ENCODE measurements at regions not wholly inside any gene's neighbourhood (a gene's known extent, or its start where the extent isn't known, plus 50 kb on each side); places are given as distances from the start of the nearest gene placed in this dataset.

GRCh38 chr10:124166431-124167125 is 73.2 kb upstream of the CHST15 start:
- Histone ChIP-seq H3K4me1 (no peaks in the 10 kb centered on the region), H3K27me3 (no peaks in the 10 kb centered on the region), H3K27ac (no peak overlapping the region), H3K4me3 (no peak overlapping the region), H3K9me3 (no peaks in the 10 kb centered on the region), H3K36me3 (no peaks in the 10 kb centered on the region)
- TF ChIP-seq POLR2A (IDR thresholded peaks at IDR 0.05) (no peak), EP300 (IDR thresholded peaks at IDR 0.05) (no peak), CTCF (IDR thresholded peaks at IDR 0.05) (no peak)
- no peak for DNase-seq (ENCODE audit: low spot score in 2 of 2)
- 84 to 85% methylated on average over 20 of the region's 20 CpGs for WGBS, 2 donors

GRCh38 chr10:124165827-124166226 is 72.4 kb upstream of the CHST15 start:
- TF ChIP-seq EP300 (IDR thresholded peaks at IDR 0.05): no peak
- no peak for TF ChIP-seq CTCF (IDR thresholded peaks at IDR 0.05)
- TF ChIP-seq POLR2A (IDR thresholded peaks at IDR 0.05): no peak
- no peaks in the 10 kb centered on the region for H3K36me3 ChIP-seq
- WGBS, 2 donors: 91 to 96% methylated on average over 3 of the region's 3 CpGs
- no peaks in the 10 kb centered on the region for H3K27me3 ChIP-seq
- H3K4me1 ChIP-seq: no peaks in the 10 kb centered on the region
- no peaks in the 10 kb centered on the region for H3K9me3 ChIP-seq
- H3K27ac ChIP-seq: no peak overlapping the region
- DNase-seq (ENCODE audit: low spot score in 2 of 2): no peak
- H3K4me3 ChIP-seq: no peak overlapping the region

GRCh38 chr10:124165311-124165710 is 71.9 kb upstream of the CHST15 start:
- no peak for TF ChIP-seq POLR2A (IDR thresholded peaks at IDR 0.05)
- no peak for TF ChIP-seq CTCF (IDR thresholded peaks at IDR 0.05)
- no peak for TF ChIP-seq EP300 (IDR thresholded peaks at IDR 0.05)
- no peak for DNase-seq (ENCODE audit: low spot score in 2 of 2)
- no peaks in the 10 kb centered on the region for H3K36me3 ChIP-seq
- no peaks in the 10 kb centered on the region for H3K4me1 ChIP-seq
- no peaks in the 10 kb centered on the region for H3K27me3 ChIP-seq
- H3K27ac ChIP-seq: no peak overlapping the region
- 96 to 97% methylated on average over 8 of the region's 8 CpGs for WGBS, 2 donors
- H3K9me3 ChIP-seq: no peaks in the 10 kb centered on the region
- H3K4me3 ChIP-seq: no peak overlapping the region

- DNase-seq (ENCODE audit: low spot score in 2 of 2): no peak
- Histone ChIP-seq H3K4me3 (no peak overlapping the region), H3K9me3 (no peaks in the 10 kb centered on the region), H3K4me1 (no peaks in the 10 kb centered on the region), H3K27me3 (no peaks in the 10 kb centered on the region), H3K27ac (no peak overlapping the region), H3K36me3 (no peaks in the 10 kb centered on the region)
- TF ChIP-seq POLR2A (IDR thresholded peaks at IDR 0.05) (no peak), CTCF (IDR thresholded peaks at IDR 0.05) (no peak), EP300 (IDR thresholded peaks at IDR 0.05) (no peak)
- WGBS, 2 donors: 74 to 80% methylated on average over 2 of the region's 2 CpGs
Observed at GRCh38 chr10:124164264-124164663, 70.9 kb upstream of the CHST15 start.

- Histone ChIP-seq H3K9me3 (no peaks in the 10 kb centered on the region), H3K36me3 (no peaks in the 10 kb centered on the region), H3K4me3 (no peak overlapping the region), H3K27ac (no peak overlapping the region), H3K4me1 (no peaks in the 10 kb centered on the region), H3K27me3 (no peaks in the 10 kb centered on the region)
- no peak for DNase-seq (ENCODE audit: low spot score in 2 of 2)
- WGBS, 2 donors: 69 to 73% methylated on average over 6 of the region's 6 CpGs
- TF ChIP-seq POLR2A (IDR thresholded peaks at IDR 0.05): no peak
- no peak for TF ChIP-seq EP300 (IDR thresholded peaks at IDR 0.05)
- TF ChIP-seq CTCF (IDR thresholded peaks at IDR 0.05): no peak
Observed at GRCh38 chr10:124162774-124163354, 69.5 kb upstream of the CHST15 start.
